ENCODE measurements at regions not wholly inside any gene's neighbourhood (a gene's known extent, or its start where the extent isn't known, plus 50 kb on each side); places are given as distances from the start of the nearest gene placed in this dataset.

DNA sequence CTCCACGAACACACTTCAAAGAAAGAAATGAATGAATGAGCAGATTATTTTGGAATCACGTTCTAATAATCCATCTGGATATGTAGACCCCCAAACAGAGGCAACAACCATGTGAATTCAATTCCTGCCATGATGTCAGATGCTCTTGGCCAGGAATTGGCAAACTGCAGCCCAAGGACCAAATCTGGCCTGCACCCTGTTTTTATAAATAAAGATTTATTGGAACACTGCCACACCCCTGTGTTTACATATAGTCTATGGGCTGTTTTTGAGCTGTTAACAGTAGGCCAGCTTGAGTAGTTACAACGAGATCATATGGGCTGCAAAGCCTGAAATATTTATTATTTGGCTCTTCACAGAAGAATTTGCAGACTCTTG lies 336.0 kb upstream of the ZFHX3 start:
- Histone ChIP-seq H3K4me1 (no peaks in the 10 kb centered on the region), H3K36me3 (no peaks in the 10 kb centered on the region), H3K4me3 (no peak overlapping the region), H3K27ac (no peak overlapping the region), H3K27me3 (no peaks in the 10 kb centered on the region), H3K9me3 (no peaks in the 10 kb centered on the region)
- DNase-seq, result no peak
- TF ChIP-seq, protein P1, sequence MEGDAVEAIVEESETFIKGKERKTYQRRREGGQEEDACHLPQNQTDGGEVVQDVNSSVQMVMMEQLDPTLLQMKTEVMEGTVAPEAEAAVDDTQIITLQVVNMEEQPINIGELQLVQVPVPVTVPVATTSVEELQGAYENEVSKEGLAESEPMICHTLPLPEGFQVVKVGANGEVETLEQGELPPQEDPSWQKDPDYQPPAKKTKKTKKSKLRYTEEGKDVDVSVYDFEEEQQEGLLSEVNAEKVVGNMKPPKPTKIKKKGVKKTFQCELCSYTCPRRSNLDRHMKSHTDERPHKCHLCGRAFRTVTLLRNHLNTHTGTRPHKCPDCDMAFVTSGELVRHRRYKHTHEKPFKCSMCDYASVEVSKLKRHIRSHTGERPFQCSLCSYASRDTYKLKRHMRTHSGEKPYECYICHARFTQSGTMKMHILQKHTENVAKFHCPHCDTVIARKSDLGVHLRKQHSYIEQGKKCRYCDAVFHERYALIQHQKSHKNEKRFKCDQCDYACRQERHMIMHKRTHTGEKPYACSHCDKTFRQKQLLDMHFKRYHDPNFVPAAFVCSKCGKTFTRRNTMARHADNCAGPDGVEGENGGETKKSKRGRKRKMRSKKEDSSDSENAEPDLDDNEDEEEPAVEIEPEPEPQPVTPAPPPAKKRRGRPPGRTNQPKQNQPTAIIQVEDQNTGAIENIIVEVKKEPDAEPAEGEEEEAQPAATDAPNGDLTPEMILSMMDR (IDR thresholded peaks at IDR 0.05), result no peak
- TF ChIP-seq POLR2A (IDR thresholded peaks at IDR 0.05), result no peak

- DNase-seq, result no peak
- Histone ChIP-seq H3K9me3 (no peaks in the 10 kb centered on the region), H3K4me3 (no peak overlapping the region), H3K27me3 (no peaks in the 10 kb centered on the region), H3K36me3 (no peaks in the 10 kb centered on the region), H3K27ac (no peak overlapping the region), H3K4me1 (no peaks in the 10 kb centered on the region)
- no peak for TF ChIP-seq POLR2A (IDR thresholded peaks at IDR 0.05)
- TF ChIP-seq, protein P1 (IDR thresholded peaks at IDR 0.05), result no peak
Observed at GRCh38 chr16:73383195-73383987, 335.5 kb upstream of the ZFHX3 start.

- Histone ChIP-seq H3K9me3 (no peaks in the 10 kb centered on the region), H3K27ac (no peak overlapping the region), H3K4me3 (no peak overlapping the region), H3K4me1 (no peaks in the 10 kb centered on the region), H3K36me3 (no peaks in the 10 kb centered on the region), H3K27me3 (no peaks in the 10 kb centered on the region)
- TF ChIP-seq, protein P1 (IDR thresholded peaks at IDR 0.05), result no peak
- no peak for TF ChIP-seq POLR2A (IDR thresholded peaks at IDR 0.05)
- no peak for DNase-seq
Observed at GRCh38 chr16:73378471-73378870, 330.5 kb upstream of the ZFHX3 start.

- TF ChIP-seq, protein P1 (IDR thresholded peaks at IDR 0.05), result no peak
- TF ChIP-seq POLR2A (IDR thresholded peaks at IDR 0.05), result no peak
- peaks cover 0 to 3% (median 0%) of the 10 kb centered on the region in 4 donors for H3K4me1 ChIP-seq
- H3K4me3 ChIP-seq, result no peak overlapping the region
- no peaks in the 10 kb centered on the region for H3K27me3 ChIP-seq
- H3K36me3 ChIP-seq, result no peaks in the 10 kb centered on the region
- DNase-seq, result no peak
- no peak overlapping the region for H3K27ac ChIP-seq
- no peaks in the 10 kb centered on the region for H3K9me3 ChIP-seq
Observed at GRCh38 chr16:73371584-73372319, 323.8 kb upstream of the ZFHX3 start.

- DNase-seq, result no peak
- Histone ChIP-seq H3K27ac (no peak overlapping the region), H3K36me3 (no peaks in the 10 kb centered on the region), H3K27me3 (no peaks in the 10 kb centered on the region), H3K4me1 (peaks cover 0 to 3% (median 0%) of the 10 kb centered on the region in 4 donors), H3K4me3 (no peak overlapping the region), H3K9me3 (no peaks in the 10 kb centered on the region)
- no peak for TF ChIP-seq POLR2A (IDR thresholded peaks at IDR 0.05)
- TF ChIP-seq, protein P1 (IDR thresholded peaks at IDR 0.05), result no peak
Observed at GRCh38 chr16:73369851-73370250, 321.9 kb upstream of the ZFHX3 start.
